Left lung (tissue), 4 donors: ENCODE measurements at regions not wholly inside any gene's neighbourhood (a gene's known extent, or its start where the extent isn't known, plus 50 kb on each side); places are given as distances from the start of the nearest gene placed in this dataset.
"Not testable (repeated sequence)": the region's sequence is repeated elsewhere in the genome, so short reads cannot be mapped to it uniquely, and the experiment has no call there.

Experiments
- ATAC-seq: fragments of 200-7000 bp; cut with Tn5 transposase; one replicate; pipeline ENCODE4 v1.9.1; 2020; ENCODE audit warnings: moderate library complexity
- DNase-seq, 4 donors: peaks; one replicate each; pipeline ENCODE4 v3.0.0-alpha.2; 2013 to 2020
- H3K27ac ChIP-seq, 2 donors: fragments of 200-600 bp; sonication (generic) in 1 of 2; one replicate each; pipeline versions ENCODE4 v1.5.0 to v1.8.0; 2020 to 2021
- H3K27me3 ChIP-seq, 2 donors: fragments of 200-600 bp; sonication (generic) in 1 of 2; one replicate each; pipeline versions ENCODE4 v1.5.0 to v1.8.0; 2020 to 2021
- H3K36me3 ChIP-seq, 2 donors: fragments of 200-600 bp; sonication (generic) in 1 of 2; one replicate each; pipeline versions ENCODE4 v1.5.0 to v1.8.0; 2020 to 2021
- H3K4me1 ChIP-seq, 2 donors: fragments of 200-600 bp; one replicate each; pipeline ENCODE4 v1.8.0; 2021
- H3K4me3 ChIP-seq, 2 donors: fragments of 200-600 bp; sonication (generic) in 1 of 2; one replicate each; pipeline versions ENCODE4 v1.5.0 to v1.8.0; 2020 to 2021; ENCODE audit warnings: mild to moderate bottlenecking in 1 of 2
- H3K9me3 ChIP-seq, 2 donors: fragments of 200-600 bp; sonication (generic) in 1 of 2; one replicate each; pipeline versions ENCODE4 v1.5.0 to v1.8.0; 2020 to 2021
- CTCF ChIP-seq, 2 donors: fragments of 200-600 bp; sonication (generic) in 1 of 2; IDR thresholded peaks; one replicate each; pipeline versions ENCODE4 v1.5.0 to v1.8.0; 2021; ENCODE audit warnings: antibody characterized with exemption in 2 of 2
- intact Hi-C, 2 donors: fragments of 100-400 bp; cut with DNase I; formaldehyde crosslinking; loops; one replicate each; pipeline versions ENCODE4 v1.11.2 to v1.14.2; 2022
- donor health status: DM: no; HTN: yes; CAD: no.
- donor health status: DM: no; HTN: no; CAD: no.

- H3K4me1 ChIP-seq = no peaks in the 10 kb centered on the region
- H3K27ac ChIP-seq = no peak overlapping the region
- intact Hi-C loops = no loop called here
- no peaks in the 10 kb centered on the region for H3K36me3 ChIP-seq
- no peak for DNase-seq
- TF ChIP-seq CTCF (IDR thresholded peaks at IDR 0.05) = no peak
- H3K4me3 ChIP-seq = no peak overlapping the region
- H3K9me3 ChIP-seq = no peaks in the 10 kb centered on the region
- H3K27me3 ChIP-seq = no peaks in the 10 kb centered on the region
- ATAC-seq = no peak
Observed at GRCh38 chr3:153484842-153485241, 322.8 kb downstream of the RAP2B start.

GRCh38 chr3:153495422-153495821 lies 333.4 kb downstream of the RAP2B start:
- TF ChIP-seq CTCF (IDR thresholded peaks at IDR 0.05) = no peak

GRCh38 chr3:153502682-153503081 lies 340.7 kb downstream of the RAP2B start:
- ATAC-seq (no peak), DNase-seq (no peak)
- intact Hi-C loops = no loop called here
- TF ChIP-seq CTCF (IDR thresholded peaks at IDR 0.05) = no peak
- H3K4me3 ChIP-seq = no peak overlapping the region
- no peak overlapping the region for H3K27ac ChIP-seq
- no peaks in the 10 kb centered on the region for H3K36me3 ChIP-seq
- H3K9me3 ChIP-seq = no peaks in the 10 kb centered on the region
- no peaks in the 10 kb centered on the region for H3K27me3 ChIP-seq
- no peaks in the 10 kb centered on the region for H3K4me1 ChIP-seq

More at GRCh38 chr3:153495422-153495821, 333.4 kb downstream of the RAP2B start:
- Histone ChIP-seq H3K27me3 (no peaks in the 10 kb centered on the region), H3K27ac (no peak overlapping the region), H3K4me1 (no peaks in the 10 kb centered on the region), H3K4me3 (no peak overlapping the region), H3K9me3 (no peaks in the 10 kb centered on the region), H3K36me3 (no peaks in the 10 kb centered on the region)
- DNase-seq = no peak
- no peak for ATAC-seq
- intact Hi-C loops = no loop called here

GRCh38 chr3:153503873-153504272 lies 341.8 kb downstream of the RAP2B start:
- Histone ChIP-seq H3K36me3 (no peaks in the 10 kb centered on the region), H3K9me3 (no peaks in the 10 kb centered on the region), H3K4me1 (no peaks in the 10 kb centered on the region), H3K27me3 (no peaks in the 10 kb centered on the region), H3K4me3 (no peak overlapping the region), H3K27ac (no peak overlapping the region)
- DNase-seq (no peak), ATAC-seq (no peak)
- no peak for TF ChIP-seq CTCF (IDR thresholded peaks at IDR 0.05)
- intact Hi-C loops = no loop called here

GRCh38 chr3:153506205-153506604 lies 344.2 kb downstream of the RAP2B start:
- H3K4me3 ChIP-seq, H3K36me3 ChIP-seq, H3K4me1 ChIP-seq, H3K27me3 ChIP-seq, ATAC-seq, H3K9me3 ChIP-seq, DNase-seq, H3K27ac ChIP-seq, intact Hi-C loops: not testable (repeated sequence)

GRCh38 chr3:153506686-153507085 lies 344.7 kb downstream of the RAP2B start:
- ATAC-seq, H3K4me3 ChIP-seq, H3K36me3 ChIP-seq, H3K27ac ChIP-seq, H3K27me3 ChIP-seq, intact Hi-C loops, H3K4me1 ChIP-seq, H3K9me3 ChIP-seq, DNase-seq: not testable (repeated sequence)
